ENCODE measurements at regions not wholly inside any gene's neighbourhood (a gene's known extent, or its start where the extent isn't known, plus 50 kb on each side); places are given as distances from the start of the nearest gene placed in this dataset.

GRCh38 chr12:34377243-34378035 is 355.1 kb downstream of the ALG10 start:
- Histone ChIP-seq H3K4me1 (ENCODE audit: control insufficient read depth, insufficient read depth, low read length) (no peaks in the 10 kb centered on the region), H3K4me3 (ENCODE audit: low read depth, low read length) (no peak overlapping the region), H3K9me3 (ENCODE audit: control insufficient read depth, insufficient read depth, low read depth, low read length) (no peaks in the 10 kb centered on the region), H3K36me3 (ENCODE audit: control insufficient read depth in 2 of 2, insufficient read depth in 1 of 2, low read length in 2 of 2) (no peaks in the 10 kb centered on the region), H3K27ac (ENCODE audit: extremely low read depth, low read depth, low read length) (no peak overlapping the region)
- ChIA-PET CTCF (no interaction called here), POLR2A (no interaction called here)
- TF ChIP-seq BCL11B (tag by site-specific recombination; IDR thresholded peaks at IDR 0.05; ENCODE audit: low read depth) (no peak), KLF17 (tag by site-specific recombination; IDR thresholded peaks at IDR 0.05) (no peak), EGR2 (tag by site-specific recombination; IDR thresholded peaks at IDR 0.05; ENCODE audit: low read depth) (no peak), ZNF645 (tag by site-specific recombination; IDR thresholded peaks at IDR 0.05) (no peak), ZBTB10 (tag by site-specific recombination; IDR thresholded peaks at IDR 0.05) (no peak), ZNF350 (tag by site-specific recombination; IDR thresholded peaks at IDR 0.05) (no peak), SP3 (tag by site-specific recombination; IDR thresholded peaks at IDR 0.05) (no peak), GFI1B (tag by site-specific recombination; IDR thresholded peaks at IDR 0.05) (no peak), MEIS1 (CRISPR knock-in tag; IDR thresholded peaks at IDR 0.05; ENCODE audit: borderline replicate concordance) (no peak), ZNF10 (tag by site-specific recombination; IDR thresholded peaks at IDR 0.05) (no peak)

- TF ChIP-seq ZNF837 (tag by site-specific recombination; IDR thresholded peaks at IDR 0.05), result no peak
- H3K4me3 ChIP-seq (ENCODE audit: low read depth, low read length), result no peak overlapping the region
- H3K27ac ChIP-seq (ENCODE audit: extremely low read depth, low read depth, low read length), result no peak overlapping the region
- POLR2A ChIA-PET, result no interaction called here
- H3K4me1 ChIP-seq (ENCODE audit: control insufficient read depth, insufficient read depth, low read length), result no peaks in the 10 kb centered on the region
- CTCF ChIA-PET, result no interaction called here
- no peaks in the 10 kb centered on the region for H3K9me3 ChIP-seq (ENCODE audit: control insufficient read depth, insufficient read depth, low read depth, low read length)
- no peaks in the 10 kb centered on the region for H3K36me3 ChIP-seq (ENCODE audit: control insufficient read depth in 2 of 2, insufficient read depth in 1 of 2, low read length in 2 of 2)
These were observed 356.8 kb downstream of the ALG10 start for GRCh38 chr12:34379142-34379541.

GRCh38 chr12:34384693-34385092 is 362.4 kb downstream of the ALG10 start:
- Histone ChIP-seq H3K36me3 (ENCODE audit: control insufficient read depth in 2 of 2, insufficient read depth in 1 of 2, low read length in 2 of 2) (no peaks in the 10 kb centered on the region), H3K27ac (ENCODE audit: extremely low read depth, low read depth, low read length) (no peak overlapping the region), H3K4me1 (ENCODE audit: control insufficient read depth, insufficient read depth, low read length) (no peaks in the 10 kb centered on the region), H3K4me3 (ENCODE audit: low read depth, low read length) (no peak overlapping the region), H3K9me3 (ENCODE audit: control insufficient read depth, insufficient read depth, low read depth, low read length) (no peaks in the 10 kb centered on the region)
- CTCF ChIA-PET, result no interaction called here
- POLR2A ChIA-PET, result no interaction called here
- TF ChIP-seq ZNF138 (tag by site-specific recombination; IDR thresholded peaks at IDR 0.05; ENCODE audit: borderline replicate concordance), result no peak
- no peak for TF ChIP-seq SP7 (tag by site-specific recombination; IDR thresholded peaks at IDR 0.05)
- TF ChIP-seq ZNF423 (tag by site-specific recombination; IDR thresholded peaks at IDR 0.05), result no peak
- no peak for TF ChIP-seq ZIC2 (tag by site-specific recombination; IDR thresholded peaks at IDR 0.05)
- no peak for TF ChIP-seq ZNF266 (tag by site-specific recombination; IDR thresholded peaks at IDR 0.05; ENCODE audit: low read depth)
- no peak for TF ChIP-seq KLF7 (tag by site-specific recombination; IDR thresholded peaks at IDR 0.05; ENCODE audit: borderline replicate concordance)
- TF ChIP-seq ZNF324 (tag by site-specific recombination; IDR thresholded peaks at IDR 0.05), result no peak
- TF ChIP-seq ZBTB11 (tag by site-specific recombination; conservative IDR thresholded peaks at IDR 0.05; ENCODE audit: low read depth), result no peak
- TF ChIP-seq ZNF239 (tag by site-specific recombination; IDR thresholded peaks at IDR 0.05), result no peak
- TF ChIP-seq PBX3 (CRISPR knock-in tag; IDR thresholded peaks at IDR 0.05), result no peak
